Hippocampal formation (tissue), 2 donors: ENCODE measurements at regions not wholly inside any gene's neighbourhood (a gene's known extent, or its start where the extent isn't known, plus 50 kb on each side); places are given as distances from the start of the nearest gene placed in this dataset.

Experiments
- DNase-seq, 2 donors: peaks; one replicate each; lab custom pipeline; 2025; lab: John Stamatoyannopoulos, UW

GRCh38 chr3:132187746-132188145 lies 129.5 kb upstream of the ACP3 start:
- DNase-seq = no peak

- no peak for DNase-seq
These were observed 127.6 kb upstream of the ACP3 start for GRCh38 chr3:132189601-132190000.

- DNase-seq = no peak
These were observed 121.1 kb upstream of the ACP3 start for GRCh38 chr3:132196113-132196512.

- no peak for DNase-seq
These were observed 118.7 kb upstream of the ACP3 start for GRCh38 chr3:132198516-132198915.

GRCh38 chr3:132199451-132199850 lies 117.8 kb upstream of the ACP3 start:
- DNase-seq = no peak

GRCh38 chr3:132202586-132202985 lies 114.6 kb upstream of the ACP3 start:
- no peak for DNase-seq

GRCh38 chr3:132203889-132204596 lies 113.2 kb upstream of the ACP3 start:
- DNase-seq = no peak

GRCh38 chr3:132205609-132206008 lies 111.6 kb upstream of the ACP3 start:
- DNase-seq = no peak

GRCh38 chr3:132209855-132210254 lies 107.4 kb upstream of the ACP3 start:
- no peak for DNase-seq

- no peak for DNase-seq
These were observed 106.5 kb upstream of the ACP3 start for GRCh38 chr3:132210476-132211346.

- DNase-seq = no peak
These were observed 105.3 kb upstream of the ACP3 start for GRCh38 chr3:132211896-132212295.

- DNase-seq = no peak
These were observed 98.1 kb upstream of the ACP3 start for GRCh38 chr3:132218817-132219755.

GRCh38 chr3:132220986-132221385 lies 96.2 kb upstream of the ACP3 start:
- no peak for DNase-seq

- no peak for DNase-seq
These were observed 94.2 kb upstream of the ACP3 start for GRCh38 chr3:132222868-132223538.

GRCh38 chr3:132225664-132226063 lies 91.5 kb upstream of the ACP3 start:
- no peak for DNase-seq

GRCh38 chr3:132228923-132229322 lies 88.3 kb upstream of the ACP3 start:
- no peak for DNase-seq

GRCh38 chr3:132229641-132230040 lies 87.6 kb upstream of the ACP3 start:
- no peak for DNase-seq

- no peak for DNase-seq
These were observed 86.8 kb upstream of the ACP3 start for GRCh38 chr3:132230156-132231000.

- no peak for DNase-seq
These were observed 85.6 kb upstream of the ACP3 start for GRCh38 chr3:132231633-132232032.

- DNase-seq = no peak
These were observed 84.9 kb upstream of the ACP3 start for GRCh38 chr3:132232231-132232792.
